Activated CD4-positive, alpha-beta T cell treated with anti-CD3 and anti-CD28 coated beads, Interleukin-2, amount 50 U/mL, for 48 hours (primary cell): ENCODE measurements at regions not wholly inside any gene's neighbourhood (a gene's known extent, or its start where the extent isn't known, plus 50 kb on each side); places are given as distances from the start of the nearest gene placed in this dataset.

Experiments used
- DNase-seq, 2 experiments: peaks; one replicate each; pipeline ENCODE4 v3.0.0-alpha.2; 2020

- no peak for DNase-seq
Observed at GRCh38 chr13:64958106-64958505, 2272.0 kb downstream of the PCDH9 start.

DNA sequence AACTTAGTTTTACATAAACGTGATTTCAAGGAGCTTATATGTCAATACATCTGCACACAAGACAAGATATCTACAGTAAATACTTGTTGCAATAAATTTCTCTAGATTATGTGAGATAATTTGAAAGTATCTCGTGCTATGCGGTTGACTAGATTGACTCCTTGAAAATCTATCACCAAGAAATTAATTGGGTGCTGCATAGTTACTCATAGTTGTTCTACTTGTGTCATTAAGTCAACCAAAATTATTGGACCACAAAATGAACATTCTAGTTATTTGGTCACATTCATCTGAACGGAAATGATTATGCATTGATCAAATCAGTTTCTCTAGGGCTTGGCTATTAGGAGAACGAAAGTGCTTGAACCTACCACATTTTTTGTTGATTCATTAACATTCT is 2291.5 kb downstream of the PCDH9 start:
- DNase-seq: no peak

GRCh38 chr13:64937302-64937701 is 2292.8 kb downstream of the PCDH9 start:
- no peak for DNase-seq

DNA sequence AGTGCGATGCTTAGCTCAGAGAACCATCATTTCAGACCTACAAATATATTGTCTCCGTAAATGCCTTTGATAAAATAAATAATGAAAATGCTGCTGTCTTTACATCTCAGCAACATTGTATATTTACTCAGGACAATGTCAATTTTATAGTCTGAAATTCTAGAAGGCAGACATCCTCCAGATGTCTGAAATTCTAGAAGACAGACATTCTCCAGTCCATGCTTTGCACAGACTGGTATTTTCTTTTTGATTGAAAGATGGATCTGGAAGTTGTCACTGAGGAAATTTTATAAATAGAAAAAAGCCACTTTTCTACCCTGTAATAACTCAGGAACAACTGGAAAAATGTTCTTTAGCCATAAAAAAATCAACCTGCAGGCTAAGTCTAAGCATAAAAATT is 2293.3 kb downstream of the PCDH9 start:
- DNase-seq: no peak

DNA sequence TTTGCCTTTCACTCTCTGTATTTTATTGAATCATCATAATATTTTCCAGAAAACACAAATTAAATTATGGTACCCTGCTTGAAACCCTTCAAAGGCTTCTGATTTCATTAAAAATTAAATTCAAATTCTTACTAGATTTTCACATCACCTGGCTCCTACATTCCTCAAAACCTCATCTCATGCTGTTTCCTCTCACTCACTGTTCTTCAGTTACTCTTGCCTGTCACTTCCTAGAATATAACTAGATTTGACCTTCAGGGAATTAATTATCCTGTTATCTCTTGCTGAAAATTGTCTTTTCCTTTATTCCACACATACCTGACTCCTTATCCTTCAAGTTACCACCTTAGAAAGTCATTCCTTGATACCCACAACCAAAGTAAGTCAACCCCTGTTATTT is 2294.7 kb downstream of the PCDH9 start:
- DNase-seq: no peak

GRCh38 chr13:64934569-64935362 is 2295.4 kb downstream of the PCDH9 start:
- DNase-seq: no peak

DNA sequence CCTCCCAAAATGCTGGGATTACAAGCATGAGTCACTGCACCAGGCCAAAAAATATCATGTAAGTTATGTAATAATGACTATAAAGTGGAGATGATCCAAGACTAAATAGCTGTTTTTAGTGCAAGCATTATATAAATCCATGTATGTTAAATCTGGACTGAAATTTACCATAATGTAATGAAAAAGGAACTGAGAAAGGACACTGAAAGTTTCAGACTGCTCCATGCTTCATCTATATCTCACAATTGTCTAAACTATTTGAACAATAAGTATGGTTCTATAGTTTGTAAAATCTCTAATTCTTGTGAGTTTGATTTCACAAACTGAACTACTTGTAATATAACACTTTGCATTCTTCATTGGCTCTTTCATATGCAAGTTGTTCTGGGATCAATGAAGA is 2299.5 kb downstream of the PCDH9 start:
- DNase-seq: no peak

DNA sequence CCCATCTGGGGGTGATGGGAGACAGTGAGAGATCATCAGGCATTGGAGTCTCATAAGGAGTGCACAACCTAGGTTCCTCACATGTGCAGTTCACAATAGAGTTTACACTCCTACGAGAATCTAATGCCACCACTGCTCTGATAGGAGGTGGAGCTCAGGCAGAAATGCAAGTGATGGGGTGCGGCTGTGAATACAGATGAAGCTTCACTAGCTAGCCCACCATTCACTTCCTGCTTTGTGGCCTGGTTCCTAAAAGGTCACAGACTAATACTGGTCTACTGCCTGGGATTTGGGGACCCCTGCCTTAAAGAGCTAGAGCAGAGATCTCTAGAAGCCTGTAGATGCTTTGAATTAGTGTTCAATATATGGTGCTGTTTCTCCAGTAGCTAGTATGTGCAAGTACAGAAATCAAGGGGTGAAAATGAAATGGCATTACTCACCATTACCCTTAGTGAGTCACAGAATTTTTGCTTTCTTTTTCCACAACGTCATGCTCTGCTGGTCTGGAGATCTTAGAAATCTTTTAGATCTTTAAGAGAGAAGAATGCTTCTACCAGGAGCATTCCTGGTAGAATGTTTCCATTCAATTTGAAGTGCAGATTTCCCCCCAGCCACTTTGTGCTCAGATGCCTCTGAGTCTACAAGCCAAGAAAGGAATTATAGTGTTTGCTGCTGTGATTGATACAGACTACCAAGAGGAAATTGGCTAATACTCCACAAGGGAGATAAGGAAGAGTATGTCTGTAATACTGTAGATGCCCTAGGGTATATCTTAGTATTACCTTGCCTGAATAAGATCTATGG is 2301.2 kb downstream of the PCDH9 start:
- DNase-seq: no peak

DNA sequence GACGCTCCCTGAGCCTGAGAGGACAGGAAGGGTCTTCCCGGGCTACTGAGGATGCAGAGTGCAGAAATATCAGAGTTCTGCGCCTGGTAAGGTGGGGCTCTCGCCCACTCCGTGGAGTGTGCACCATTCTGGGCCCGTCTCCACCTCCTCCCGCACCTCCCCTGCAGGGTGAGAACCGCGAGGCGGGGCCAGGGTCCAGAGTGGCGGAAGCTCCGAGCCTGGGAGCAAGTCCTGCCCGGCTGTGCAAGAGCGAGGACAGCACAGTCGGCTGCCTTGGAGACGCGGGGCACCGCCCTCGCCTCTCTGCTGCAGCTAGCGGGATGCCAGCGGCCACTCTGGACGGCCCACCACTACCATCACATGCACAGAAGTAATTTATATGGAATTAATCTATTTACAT is 2304.4 kb downstream of the PCDH9 start:
- DNase-seq: no peak

- no peak for DNase-seq
Observed at GRCh38 chr13:64925284-64925683, 2304.9 kb downstream of the PCDH9 start.

DNA sequence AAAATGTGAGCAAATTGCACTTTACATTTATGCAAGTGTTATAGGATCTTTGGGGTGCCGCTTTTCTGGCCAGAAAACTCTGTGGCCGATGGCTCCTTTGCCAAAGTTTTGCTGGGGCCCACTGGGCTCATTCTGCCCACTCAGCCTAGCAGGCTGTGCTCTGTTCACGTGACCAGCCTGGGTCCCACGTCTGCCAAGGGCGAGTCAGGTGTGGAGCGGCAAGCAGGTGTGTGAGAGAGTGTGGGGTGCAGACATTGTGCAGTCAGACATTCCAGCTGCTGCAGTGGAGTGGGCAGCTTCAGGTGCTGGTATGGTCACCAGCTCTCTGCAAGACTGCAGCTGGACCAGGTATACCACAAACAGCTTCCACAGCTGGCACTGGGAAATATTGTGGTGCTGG is 2305.7 kb downstream of the PCDH9 start:
- no peak for DNase-seq

GRCh38 chr13:64917566-64917965 is 2312.6 kb downstream of the PCDH9 start:
- DNase-seq: no peak

- no peak for DNase-seq
Observed at GRCh38 chr13:64912141-64912540, 2318.0 kb downstream of the PCDH9 start.

- DNase-seq: no peak
Observed at GRCh38 chr13:64910096-64910495, 2320.0 kb downstream of the PCDH9 start.

DNA sequence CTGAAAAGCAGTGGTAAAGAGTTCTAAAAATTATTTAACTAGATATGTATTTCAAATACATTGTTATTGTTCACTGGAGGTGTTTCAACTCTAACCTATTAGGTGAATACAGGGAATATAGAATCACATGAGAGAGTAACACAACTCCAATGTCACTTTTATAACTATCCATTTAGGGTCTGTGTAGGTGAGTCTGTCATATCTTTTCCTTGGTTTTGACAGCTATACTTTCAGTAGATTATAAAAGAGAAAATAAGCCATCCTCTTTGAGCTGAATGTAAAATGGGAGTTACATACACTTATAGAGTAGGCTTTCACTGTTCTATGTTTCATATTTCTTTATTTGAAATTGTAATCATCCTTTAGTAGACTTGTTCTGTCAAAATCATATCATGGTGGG is 2321.0 kb downstream of the PCDH9 start:
- DNase-seq: no peak

DNA sequence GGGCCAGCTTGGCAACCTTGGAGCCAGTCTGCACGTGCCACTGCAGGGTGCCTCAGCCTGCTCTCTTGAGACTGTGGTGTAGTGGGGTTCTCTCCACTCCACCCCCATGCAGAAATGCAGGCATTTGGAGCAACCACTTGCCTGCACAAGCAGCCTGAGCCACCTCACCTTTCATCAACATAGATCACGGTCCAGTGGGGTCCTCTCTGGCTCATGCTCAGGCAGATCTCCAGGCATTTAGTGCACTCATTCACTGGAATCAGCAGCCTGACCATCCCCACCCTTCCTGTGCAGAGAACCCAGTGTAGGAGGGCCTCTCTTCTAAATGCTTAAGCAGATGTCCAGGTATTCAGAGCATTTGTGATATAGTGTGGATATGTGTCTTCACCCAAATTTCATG is 2330.1 kb downstream of the PCDH9 start:
- DNase-seq: no peak

DNA sequence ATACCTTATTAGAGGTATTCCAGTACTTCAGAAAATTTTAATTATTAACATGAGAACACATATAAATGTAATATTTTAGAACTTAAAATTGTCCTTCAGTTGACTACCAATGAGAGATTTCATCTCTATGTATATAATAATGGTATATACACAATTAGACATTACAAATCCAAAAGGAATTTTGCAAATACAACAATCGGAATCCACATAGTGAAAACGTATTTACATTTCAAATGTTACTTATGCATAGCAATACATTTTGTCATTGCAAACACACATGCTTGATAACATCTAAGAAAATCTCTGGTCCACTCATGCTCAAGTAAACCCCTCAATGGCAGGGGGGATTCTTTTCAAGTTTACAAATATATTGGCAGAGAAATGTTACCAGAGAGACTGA is 2345.2 kb downstream of the PCDH9 start:
- DNase-seq: no peak

DNA sequence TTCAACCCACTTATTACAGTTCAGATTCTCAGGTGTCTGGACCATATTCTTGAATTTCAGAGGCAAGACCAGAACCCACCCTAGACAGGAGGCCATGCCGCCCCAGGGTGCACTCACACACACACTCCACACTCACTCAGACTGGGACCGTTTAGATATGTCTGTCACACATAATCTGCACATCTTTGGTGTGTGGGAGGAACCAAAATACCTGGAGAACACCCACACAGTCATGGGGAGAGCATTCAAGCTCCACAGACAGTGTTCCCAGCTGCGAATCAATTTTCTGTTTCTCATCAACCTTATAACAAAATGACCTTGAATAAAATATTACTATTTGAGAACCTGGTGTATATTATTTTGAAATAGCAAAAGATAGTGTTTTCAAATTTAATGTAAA is 2353.0 kb downstream of the PCDH9 start:
- DNase-seq: no peak

GRCh38 chr13:64871742-64872141 is 2358.4 kb downstream of the PCDH9 start:
- no peak for DNase-seq

GRCh38 chr13:64869539-64869938 is 2360.6 kb downstream of the PCDH9 start:
- no peak for DNase-seq

- no peak for DNase-seq
Observed at GRCh38 chr13:64867856-64868255, 2362.3 kb downstream of the PCDH9 start.

DNA sequence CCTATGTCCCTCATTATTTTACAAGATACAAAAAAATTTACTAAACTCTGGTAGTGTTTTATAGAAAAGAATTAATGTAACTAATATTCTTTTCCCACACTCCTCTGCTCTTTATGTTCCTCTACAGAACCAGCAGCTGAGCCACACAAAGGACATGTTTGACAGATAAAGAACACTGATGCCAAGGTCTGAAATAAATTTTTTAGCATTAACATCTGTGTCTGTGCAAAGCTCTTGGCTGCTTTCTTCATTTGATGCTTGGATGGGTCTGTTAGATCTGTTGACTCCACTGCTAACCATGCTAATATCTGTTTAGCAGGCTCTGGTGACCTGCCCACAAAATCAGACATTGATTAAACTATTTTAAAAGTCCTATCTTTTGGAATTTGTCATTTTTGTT is 2363.8 kb downstream of the PCDH9 start:
- DNase-seq: no peak

GRCh38 chr13:64855506-64855905 is 2374.6 kb downstream of the PCDH9 start:
- DNase-seq: no peak

DNA sequence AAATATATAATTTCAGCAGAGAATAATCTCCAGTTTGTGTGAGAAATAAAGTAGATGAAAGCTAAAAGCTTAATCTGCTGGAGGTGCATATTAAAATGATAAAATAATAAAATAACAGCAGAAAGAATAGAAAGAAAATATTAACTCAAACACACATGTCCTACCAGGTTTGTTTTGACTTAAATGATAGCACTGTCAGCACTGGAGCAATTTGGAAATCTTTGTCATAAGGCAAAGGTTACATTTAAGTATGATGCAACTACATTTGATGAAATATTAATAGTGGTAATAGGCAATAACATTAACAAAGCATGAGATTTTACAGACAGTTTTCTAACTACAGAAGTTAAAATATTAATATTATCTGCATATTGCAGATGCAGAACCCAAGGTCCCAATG is 2380.1 kb downstream of the PCDH9 start:
- DNase-seq: no peak

GRCh38 chr13:64849196-64849595 is 2380.9 kb downstream of the PCDH9 start:
- DNase-seq: no peak
